Hematopoietic multipotent progenitor cell treated with erythropoietin and hydrocortisone succinate and interleukin-3 and kit ligand, for 8 days (in vitro differentiated cells): ENCODE measurements at regions not wholly inside any gene's neighbourhood (a gene's known extent, or its start where the extent isn't known, plus 50 kb on each side); places are given as distances from the start of the nearest gene placed in this dataset.
"Not testable (repeated sequence)": the region's sequence is repeated elsewhere in the genome, so short reads cannot be mapped to it uniquely, and the experiment has no call there.

Source experiments
- DNase-seq: peaks from one replicate; pipeline ENCODE4 v3.0.0-alpha.2; 2015

DNA sequence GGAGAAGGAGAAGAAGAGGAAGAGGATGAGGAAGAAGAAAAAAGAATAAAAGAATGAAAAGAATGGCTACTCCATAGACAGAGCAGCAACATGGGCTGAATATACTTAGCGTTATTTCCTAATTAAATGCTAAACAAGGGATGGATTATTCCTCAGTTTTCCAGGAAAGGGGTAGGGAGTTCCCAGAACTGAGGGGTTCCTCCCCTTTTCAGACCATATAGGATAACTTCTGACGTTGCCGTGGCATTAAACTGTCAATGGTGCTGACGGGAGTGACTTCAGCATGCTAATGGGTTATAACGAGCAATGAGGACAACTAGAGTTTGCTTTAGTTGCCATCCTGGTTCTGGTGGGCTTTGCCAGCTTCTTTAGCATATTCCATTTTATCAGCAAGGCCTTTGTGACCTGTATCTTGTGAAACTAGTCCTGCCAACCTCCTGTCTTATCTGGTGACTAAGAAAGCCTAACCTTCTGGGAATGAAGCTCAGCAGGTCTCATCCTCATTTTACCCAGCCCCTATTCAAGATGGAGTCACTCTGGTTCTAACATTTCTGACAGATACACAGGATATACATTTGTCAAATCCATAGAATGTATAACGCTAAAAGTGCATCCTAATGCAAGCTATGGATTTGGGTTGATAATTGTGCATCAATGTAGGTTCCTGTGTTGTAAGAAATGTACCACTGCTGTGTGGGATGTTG is 152.3 kb downstream of the MAIP1 start:
- DNase-seq = no peak

- no peak for DNase-seq
Observed at GRCh38 chr2:200109421-200109820, 154.0 kb downstream of the MAIP1 start.

GRCh38 chr2:200110381-200110780 is 155.0 kb downstream of the MAIP1 start:
- DNase-seq = no peak

- peak; percentile 24 for DNase-seq
Observed at GRCh38 chr2:200113016-200113799, 157.8 kb downstream of the MAIP1 start.

DNA sequence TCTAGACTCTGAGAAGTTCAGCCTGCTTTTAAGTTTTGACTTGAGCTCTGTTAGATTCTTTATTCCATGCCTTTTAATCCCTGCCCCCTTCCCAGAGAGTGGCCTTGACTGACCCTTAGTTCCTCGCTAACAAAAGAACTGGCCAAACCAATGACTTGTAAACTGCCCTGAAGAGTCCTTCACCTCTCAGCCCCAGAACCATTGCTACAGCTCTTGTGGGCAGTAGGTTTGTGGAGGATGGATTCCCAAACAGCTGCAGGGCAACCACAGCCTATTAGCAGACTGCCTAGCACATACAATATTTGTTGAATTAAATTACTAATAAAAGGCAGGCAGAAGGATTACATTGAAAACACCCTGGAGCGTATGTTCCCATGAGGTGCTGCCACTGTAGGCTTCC is 163.9 kb downstream of the MAIP1 start:
- DNase-seq = no peak

DNA sequence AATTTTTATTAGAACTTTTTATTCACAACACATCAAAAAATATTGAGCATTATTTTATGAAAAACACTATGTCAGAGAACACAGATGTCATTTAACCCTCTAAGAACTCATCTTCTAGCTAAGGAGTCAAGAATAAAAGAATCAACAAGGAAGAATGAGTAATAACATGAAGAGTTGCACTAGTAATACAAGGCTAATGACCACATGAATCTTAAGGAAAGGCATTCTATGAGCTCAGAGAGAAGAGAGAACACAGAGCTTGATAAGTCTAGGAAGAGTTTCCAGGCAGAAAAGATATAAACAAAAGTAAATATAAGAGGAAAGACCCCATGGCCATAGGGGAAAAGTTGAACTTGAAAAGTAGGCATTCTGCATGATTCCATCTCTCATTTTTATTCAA is 166.5 kb downstream of the MAIP1 start:
- no peak for DNase-seq

DNA sequence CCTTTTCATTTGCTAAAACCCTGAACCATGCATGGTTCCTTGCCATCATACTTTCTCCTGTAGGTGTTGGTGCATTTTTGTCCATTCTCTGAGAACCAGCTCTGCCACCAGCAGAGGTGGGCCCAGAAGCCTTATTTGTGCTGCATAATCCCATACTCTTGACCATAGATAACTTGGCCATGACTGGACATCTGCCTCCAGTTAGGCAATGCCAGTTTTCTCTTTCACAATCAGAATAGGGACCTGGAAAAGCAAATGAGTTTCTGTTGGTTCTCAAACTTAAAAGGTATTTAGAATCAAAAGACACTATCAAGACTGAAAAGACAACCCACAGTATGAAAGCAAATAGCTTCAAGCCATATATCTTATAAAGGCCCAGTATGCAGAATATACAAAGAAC is 167.3 kb downstream of the MAIP1 start:
- no peak for DNase-seq

DNA sequence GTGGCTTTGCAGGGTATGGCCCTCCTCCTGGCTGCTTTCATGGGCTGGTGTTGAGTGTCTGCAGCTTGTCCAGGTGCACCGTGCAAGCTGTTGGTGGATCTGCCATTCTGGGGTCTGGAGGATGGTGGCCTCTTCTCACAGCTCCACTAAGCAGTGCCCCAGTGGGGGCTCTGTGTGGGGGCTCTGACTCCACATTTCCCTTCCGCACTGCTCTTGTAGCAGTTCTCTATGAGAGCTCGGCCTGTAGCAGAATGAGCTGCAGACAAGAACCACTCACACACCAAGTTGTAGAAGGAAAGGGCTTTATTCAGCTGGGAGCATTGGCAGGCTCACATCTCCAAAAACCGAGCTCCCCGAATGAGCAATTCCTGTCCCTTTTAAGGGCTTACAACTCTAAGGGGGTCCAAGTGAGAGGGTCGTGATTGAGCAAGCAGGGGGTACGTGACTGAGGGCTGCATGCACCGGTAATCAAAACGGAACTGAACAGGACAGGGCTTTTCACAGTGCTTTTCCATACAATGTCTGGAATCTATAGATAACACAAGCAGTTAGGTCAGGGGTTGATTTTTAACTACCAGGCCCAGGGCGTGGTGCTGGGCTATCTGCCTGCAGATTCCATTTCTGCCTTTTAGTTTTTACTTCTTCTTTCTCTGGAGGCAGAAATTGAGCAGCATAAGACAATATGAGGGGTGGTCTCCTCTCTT is 169.4 kb downstream of the MAIP1 start:
- peak; percentile 76 for DNase-seq

- peak; percentile 72 for DNase-seq
Observed at GRCh38 chr2:200125444-200126284, 170.3 kb downstream of the MAIP1 start.

DNA sequence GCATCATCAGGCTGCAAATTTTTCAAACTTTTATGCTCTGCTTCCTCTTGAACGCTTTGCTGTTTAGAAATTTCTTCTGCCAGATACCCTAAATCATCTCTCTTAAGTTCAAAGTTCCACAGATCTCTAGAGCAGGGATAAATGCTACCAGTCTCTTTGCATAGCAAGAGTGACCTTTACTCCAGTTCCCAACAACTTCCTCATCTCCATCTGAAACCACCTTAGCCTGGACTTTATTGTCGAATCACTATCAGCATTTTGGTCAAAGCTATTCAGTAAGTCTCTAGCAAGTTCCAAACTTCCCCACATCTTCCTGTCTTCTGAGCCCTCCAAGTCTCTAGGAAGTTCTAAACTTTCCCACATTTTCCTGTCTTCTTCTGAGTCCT is 170.9 kb downstream of the MAIP1 start:
- DNase-seq = not testable (repeated sequence)

GRCh38 chr2:200126680-200127079 is 171.3 kb downstream of the MAIP1 start:
- DNase-seq = not testable (repeated sequence)

GRCh38 chr2:200127848-200128247 is 172.5 kb downstream of the MAIP1 start:
- DNase-seq = no peak

DNA sequence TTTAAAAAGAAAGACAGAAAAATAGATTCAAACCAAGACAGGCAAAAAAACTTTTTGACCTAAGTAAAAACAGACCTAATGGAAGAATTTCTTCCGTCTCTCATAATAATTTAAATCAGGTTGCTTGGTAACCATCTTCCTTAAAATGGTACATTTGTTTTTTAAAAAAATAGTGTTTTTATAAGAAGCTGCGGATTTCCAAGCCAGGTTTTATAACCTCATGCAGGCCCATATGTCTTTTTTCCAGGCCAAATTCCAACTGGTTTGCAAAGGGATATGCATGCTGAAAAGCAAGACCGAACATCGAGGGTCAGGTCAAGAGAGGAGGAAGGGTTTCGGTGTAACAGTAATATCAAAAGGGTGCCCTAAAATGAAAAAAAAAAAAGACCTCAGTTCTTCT is 172.9 kb downstream of the MAIP1 start:
- no peak for DNase-seq

DNA sequence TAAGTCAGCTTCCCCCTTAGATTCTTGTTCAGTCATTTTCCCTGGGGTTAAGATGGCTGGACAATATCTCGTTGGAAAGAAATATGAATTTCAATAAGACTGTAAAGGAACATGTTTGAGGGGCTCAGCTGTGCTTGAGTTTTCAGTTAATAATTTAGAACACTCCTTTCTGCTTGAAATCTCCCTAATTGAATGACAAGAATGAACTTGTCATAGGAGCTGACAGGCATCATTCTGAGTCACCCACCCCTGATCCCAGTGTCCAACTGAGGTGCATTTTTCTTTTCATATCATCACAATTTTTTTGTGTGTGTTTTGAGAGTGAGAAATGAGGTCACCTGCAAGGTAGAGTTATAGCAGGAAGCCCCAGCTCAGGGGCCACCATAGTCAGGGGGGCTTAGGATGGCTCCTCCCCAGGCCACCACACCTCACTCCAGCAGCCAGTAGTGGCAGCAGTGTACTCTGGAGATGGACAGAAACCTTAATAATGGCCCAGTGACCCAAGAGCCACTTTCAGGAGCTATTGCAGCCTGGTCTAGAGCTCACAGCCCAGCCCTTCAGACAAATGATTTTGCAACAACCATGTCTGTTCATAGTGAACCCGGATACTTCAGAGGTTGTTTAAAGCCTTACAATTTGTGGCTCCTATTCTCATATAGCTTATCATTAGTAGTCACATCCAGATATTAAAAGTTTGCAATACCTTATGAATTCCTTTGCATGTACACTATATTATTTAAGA is 174.5 kb downstream of the MAIP1 start:
- DNase-seq = no peak

- no peak for DNase-seq
Observed at GRCh38 chr2:200130762-200131166, 175.4 kb downstream of the MAIP1 start.

DNA sequence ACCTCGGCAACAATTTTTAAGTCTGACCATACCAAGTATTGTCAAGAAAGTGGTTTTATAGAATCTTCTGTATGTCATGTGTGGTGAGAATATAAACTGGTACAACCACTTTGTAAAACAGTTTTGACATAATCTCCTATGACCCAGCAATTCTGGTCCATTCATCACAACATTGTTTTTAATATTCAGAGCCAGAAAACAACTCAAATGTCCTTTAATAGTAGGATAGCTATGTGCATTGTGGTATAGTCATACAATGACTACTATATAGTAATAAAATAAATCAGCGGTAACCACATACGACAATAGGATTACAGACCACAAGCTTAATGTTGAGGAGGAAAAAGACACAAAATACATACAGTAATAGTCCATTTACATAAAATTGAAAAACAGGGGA is 175.2 kb upstream of the SPATS2L start:
- DNase-seq = no peak

DNA sequence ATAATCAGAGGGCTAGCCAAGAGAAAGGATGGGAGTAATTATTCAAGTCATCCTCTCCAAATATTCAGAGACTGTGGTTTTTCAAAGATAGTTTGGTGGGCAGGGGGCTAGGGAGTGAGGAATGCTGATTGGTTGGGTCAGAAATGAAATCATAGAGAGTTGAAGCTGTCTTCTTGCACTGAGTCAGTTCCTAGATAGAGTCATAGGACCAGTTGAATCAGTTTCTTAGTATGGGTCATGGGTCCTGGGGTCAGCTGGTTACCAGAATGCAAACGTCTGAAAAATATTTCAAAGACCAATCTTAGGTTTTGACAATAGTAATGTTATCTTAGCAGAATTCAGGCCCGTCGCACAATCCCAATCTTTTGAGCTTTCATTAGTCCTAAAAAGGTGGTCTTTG is 171.4 kb upstream of the SPATS2L start:
- no peak for DNase-seq

GRCh38 chr2:200136655-200137054 is 169.8 kb upstream of the SPATS2L start:
- no peak for DNase-seq

DNA sequence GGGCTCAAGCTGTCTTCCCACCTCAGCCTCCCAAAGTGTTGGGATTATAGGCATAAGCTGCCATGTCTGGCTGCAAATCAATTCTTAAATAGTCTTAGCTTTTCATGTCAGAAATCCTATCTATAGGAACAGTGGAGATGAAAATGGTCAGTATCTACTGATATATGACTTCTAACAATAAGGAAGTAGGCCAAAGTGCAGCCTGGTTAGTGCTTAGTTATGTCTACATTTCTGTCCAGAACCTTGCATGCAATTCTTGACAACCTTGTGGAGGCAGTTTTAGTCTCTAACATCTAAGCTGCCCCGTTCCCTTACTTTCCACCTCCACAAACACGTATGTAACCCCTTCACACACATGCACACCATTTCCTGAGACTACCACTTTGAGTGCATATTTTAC is 169.2 kb upstream of the SPATS2L start:
- DNase-seq = no peak

DNA sequence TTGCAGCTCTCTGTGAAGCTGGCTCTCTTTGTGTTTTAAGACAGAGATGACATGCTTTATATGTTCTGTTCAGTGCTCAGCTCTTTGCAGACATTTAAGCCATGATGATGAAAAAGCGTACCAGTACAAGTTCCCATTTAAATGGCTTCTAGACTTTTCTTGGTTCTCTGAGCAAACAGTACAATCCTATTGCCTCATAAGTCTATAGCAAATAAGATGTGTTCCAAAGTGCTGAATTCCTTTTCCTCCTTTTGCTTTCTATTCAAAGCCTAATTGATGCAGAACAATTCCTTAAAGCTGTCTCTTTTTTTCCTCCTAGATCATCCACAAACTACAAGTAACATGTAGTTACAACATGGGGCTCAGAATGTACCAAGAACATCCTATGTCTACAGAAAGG is 168.8 kb upstream of the SPATS2L start:
- no peak for DNase-seq

DNA sequence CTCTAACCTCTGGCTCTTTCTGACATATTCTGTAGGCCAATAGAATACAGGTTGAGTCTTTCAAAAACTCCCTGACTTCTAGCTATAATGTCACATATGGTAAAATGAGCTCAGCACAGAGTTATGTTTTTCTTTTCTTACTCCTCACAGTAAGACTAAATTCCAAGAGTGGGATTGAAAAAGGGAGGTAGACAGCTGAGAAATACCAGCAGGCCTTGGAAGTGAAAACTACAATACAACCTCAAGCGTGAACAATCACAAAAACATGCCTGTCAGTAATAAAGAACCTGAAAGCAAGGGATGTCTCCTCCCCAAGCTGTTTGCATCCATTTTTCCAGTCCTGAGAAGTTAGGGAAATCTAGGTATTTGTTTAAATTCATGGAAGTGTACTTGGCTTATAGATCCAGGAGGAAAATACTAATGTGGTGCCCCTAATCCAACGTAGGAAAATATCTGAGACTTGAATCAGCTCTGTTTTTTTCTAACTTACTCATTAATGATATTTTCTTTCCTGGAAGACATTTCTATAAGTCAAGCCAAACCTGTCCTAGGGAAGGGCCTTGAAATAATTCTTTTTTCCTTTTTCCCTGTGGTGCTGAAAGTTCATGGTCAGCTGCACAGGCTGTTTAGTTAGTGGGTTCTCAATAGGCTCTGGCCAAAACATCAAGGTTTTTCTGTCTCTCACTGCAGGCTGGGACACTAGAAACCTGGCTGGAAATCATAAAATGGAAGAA is 167.9 kb upstream of the SPATS2L start:
- no peak for DNase-seq

DNA sequence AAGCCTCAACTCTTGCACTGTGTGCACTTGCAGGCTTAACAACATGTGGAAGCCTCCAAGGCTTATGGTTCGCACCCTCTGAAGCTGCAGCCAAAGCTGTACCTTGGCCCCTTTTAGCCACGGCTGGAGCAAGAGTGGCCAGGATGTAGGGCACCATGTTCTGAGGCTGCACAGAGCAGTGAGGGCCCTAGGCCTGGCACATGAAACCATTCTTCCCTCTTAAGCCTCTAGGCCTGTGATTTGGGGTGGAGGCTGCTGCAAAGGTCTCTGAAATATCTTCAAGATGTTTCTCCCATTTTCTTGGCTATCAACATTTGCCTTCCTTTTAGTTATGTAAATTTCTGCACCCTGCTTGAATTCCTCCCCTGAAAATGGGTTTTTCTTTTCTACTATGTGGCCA is 161.9 kb upstream of the SPATS2L start:
- DNase-seq = no peak
